DND-41 (cell line): ENCODE measurements at regions not wholly inside any gene's neighbourhood (a gene's known extent, or its start where the extent isn't known, plus 50 kb on each side); places are given as distances from the start of the nearest gene placed in this dataset.

Source experiments
- ATAC-seq: fragments of 200-7000 bp; cut with Tn5 transposase; 3 replicates; pipeline ENCODE4 v1.9.1; 2021; ENCODE audit warnings: low read depth; ENCODE audit not compliant: insufficient read depth
- DNase-seq: peaks from one replicate; pipeline ENCODE4 v3.0.0-alpha.2; 2020
- H2AFZ ChIP-seq: 2 replicates; pipeline ENCODE4 v1.6.0; 2012; ENCODE audit warnings: low read depth, low read length
- H3K27ac ChIP-seq: 2 replicates; pipeline ENCODE4 v1.5.1; 2012; ENCODE audit warnings: low read length, inconsistent platforms
- H3K27me3 ChIP-seq: fragments of 200-600 bp; sonication (generic); 2 replicates; pipeline ENCODE4 v1.6.0; 2012; ENCODE audit warnings: low read length, mild to moderate bottlenecking, inconsistent platforms; ENCODE audit not compliant: insufficient read depth, poor library complexity
- H3K36me3 ChIP-seq: 2 replicates; pipeline ENCODE4 v1.5.1; 2012; ENCODE audit warnings: low read length, inconsistent platforms; ENCODE audit not compliant: insufficient read depth
- H3K4me1 ChIP-seq: 2 replicates; pipeline ENCODE4 v1.5.1; 2012; ENCODE audit warnings: mild to moderate bottlenecking, low read length; ENCODE audit not compliant: insufficient read depth
- H3K4me2 ChIP-seq: 2 replicates; pipeline ENCODE4 v1.6.0; 2012; ENCODE audit warnings: mild to moderate bottlenecking, moderate library complexity, low read length, inconsistent platforms; ENCODE audit not compliant: insufficient read depth
- H3K4me3 ChIP-seq, 2 experiments: fragments of 200-600 bp in 1 of 2; shearing (Covaris generic) in 1 of 2; 2 replicates each; pipeline ENCODE4 v1.5.1; 2012 to 2016; ENCODE audit warnings: inconsistent platforms in 2 of 2, low read length in 2 of 2, mild to moderate bottlenecking in 2 of 2, low read depth in 1 of 2, moderate library complexity in 1 of 2
- H3K79me2 ChIP-seq: 2 replicates; pipeline ENCODE4 v1.6.0; 2012; ENCODE audit warnings: low read length, inconsistent platforms; ENCODE audit not compliant: insufficient read depth
- H3K9ac ChIP-seq: 2 replicates; pipeline ENCODE4 v1.6.0; 2012; ENCODE audit warnings: low read depth, mild to moderate bottlenecking, inconsistent platforms, low read length, moderate library complexity
- H3K9me3 ChIP-seq: 2 replicates; pipeline ENCODE4 v1.5.1; 2012; ENCODE audit warnings: low read length, moderate library complexity, mild to moderate bottlenecking, inconsistent platforms; ENCODE audit not compliant: insufficient read depth, severe bottlenecking
- H4K20me1 ChIP-seq: 2 replicates; pipeline ENCODE4 v1.6.0; 2012; ENCODE audit warnings: low read length; ENCODE audit not compliant: insufficient read depth
- CTCF ChIP-seq: IDR thresholded peaks from 2 replicates; pipeline ENCODE4 v1.5.1; 2012; ENCODE audit warnings: borderline replicate concordance, low read length, moderate library complexity, mild to moderate bottlenecking; ENCODE audit not compliant: poor library complexity, severe bottlenecking; ENCODE audit errors: extremely low read depth
- EZH2 ChIP-seq: IDR thresholded peaks from 3 replicates; pipeline ENCODE4 v1.6.1; 2012; ENCODE audit warnings: borderline replicate concordance, low read depth, mild to moderate bottlenecking, moderate library complexity, low read length, inconsistent platforms; ENCODE audit not compliant: severe bottlenecking

GRCh38 chr16:60682219-60682618 is 1354.0 kb downstream of the CDH8 start:
- H2AFZ ChIP-seq = no peak overlapping the region
- no peaks in the 10 kb centered on the region for H3K27me3 ChIP-seq

GRCh38 chr16:60681043-60681442 is 1355.2 kb downstream of the CDH8 start:
- H3K9ac ChIP-seq = no peak overlapping the region
- H2AFZ ChIP-seq = no peak overlapping the region
- H3K36me3 ChIP-seq = no peaks in the 10 kb centered on the region
- DNase-seq (no peak), ATAC-seq (no peak)
- H4K20me1 ChIP-seq = no peaks in the 10 kb centered on the region
- H3K4me2 ChIP-seq = no peak overlapping the region
- H3K9me3 ChIP-seq = no peaks in the 10 kb centered on the region
- H3K27me3 ChIP-seq = no peaks in the 10 kb centered on the region
- TF ChIP-seq EZH2 = no peak
- TF ChIP-seq CTCF = no peak
- no peak overlapping the region for H3K27ac ChIP-seq
- no peak overlapping the region for H3K4me3 ChIP-seq
- H3K4me1 ChIP-seq = no peaks in the 10 kb centered on the region
- no peaks in the 10 kb centered on the region for H3K79me2 ChIP-seq

More at GRCh38 chr16:60682219-60682618, 1354.0 kb downstream of the CDH8 start:
- Histone ChIP-seq H3K9ac (no peak overlapping the region), H4K20me1 (no peaks in the 10 kb centered on the region), H3K4me1 (no peaks in the 10 kb centered on the region), H3K79me2 (no peaks in the 10 kb centered on the region), H3K36me3 (no peaks in the 10 kb centered on the region), H3K4me2 (no peak overlapping the region), H3K9me3 (no peaks in the 10 kb centered on the region), H3K27ac (no peak overlapping the region), H3K4me3 (no peak overlapping the region)
- no peak for ATAC-seq
- no peak for DNase-seq
- TF ChIP-seq EZH2 (no peak), CTCF (no peak)

- no peak for TF ChIP-seq EZH2
- TF ChIP-seq CTCF = no peak
- Histone ChIP-seq H3K36me3 (no peaks in the 10 kb centered on the region), H2AFZ (no peak overlapping the region), H3K4me1 (no peaks in the 10 kb centered on the region), H3K79me2 (no peaks in the 10 kb centered on the region), H3K4me2 (no peak overlapping the region), H3K9me3 (no peaks in the 10 kb centered on the region), H3K9ac (no peak overlapping the region), H3K27ac (no peak overlapping the region), H3K4me3 (no peak overlapping the region), H3K27me3 (no peaks in the 10 kb centered on the region), H4K20me1 (no peaks in the 10 kb centered on the region)
- no peak for DNase-seq
- ATAC-seq = no peak
Observed at GRCh38 chr16:60675022-60675421, 1361.2 kb downstream of the CDH8 start.

- no peak overlapping the region for H3K9ac ChIP-seq
- H3K27ac ChIP-seq = no peak overlapping the region
- H3K4me2 ChIP-seq = no peak overlapping the region
- H3K4me1 ChIP-seq = no peaks in the 10 kb centered on the region
- H4K20me1 ChIP-seq = no peaks in the 10 kb centered on the region
- no peaks in the 10 kb centered on the region for H3K79me2 ChIP-seq
- H3K4me3 ChIP-seq = no peak overlapping the region
- no peak for ATAC-seq
- no peaks in the 10 kb centered on the region for H3K27me3 ChIP-seq
- no peak overlapping the region for H2AFZ ChIP-seq
- DNase-seq = no peak
- no peaks in the 10 kb centered on the region for H3K9me3 ChIP-seq
- no peaks in the 10 kb centered on the region for H3K36me3 ChIP-seq
- TF ChIP-seq CTCF (no peak), EZH2 (no peak)
Observed at GRCh38 chr16:60674241-60674640, 1362.0 kb downstream of the CDH8 start.
